Suprapubic skin (tissue), 4 donors: ENCODE measurements at regions not wholly inside any gene's neighbourhood (a gene's known extent, or its start where the extent isn't known, plus 50 kb on each side); places are given as distances from the start of the nearest gene placed in this dataset.

Source experiments
- DNase-seq, 2 donors: peaks; one replicate each; pipeline ENCODE4 v3.0.0-alpha.2; 2019; ENCODE audit warnings: low spot score in 2 of 2
- H3K27ac ChIP-seq: fragments of 200-600 bp; sonication (generic); one replicate; pipeline ENCODE4 v1.5.1; 2019
- H3K27me3 ChIP-seq: fragments of 200-600 bp; sonication (generic); one replicate; pipeline ENCODE4 v1.5.1; 2019
- H3K36me3 ChIP-seq: fragments of 200-600 bp; sonication (generic); one replicate; pipeline ENCODE4 v1.5.1; 2019
- H3K4me1 ChIP-seq: fragments of 200-600 bp; sonication (generic); one replicate; pipeline ENCODE4 v1.5.1; 2019
- H3K4me3 ChIP-seq: fragments of 200-600 bp; sonication (generic); one replicate; pipeline ENCODE4 v1.5.1; 2019; ENCODE audit warnings: mild to moderate bottlenecking
- H3K9me3 ChIP-seq: fragments of 200-600 bp; sonication (generic); one replicate; pipeline ENCODE4 v1.5.1; 2019
- EP300 ChIP-seq: sonication (generic); formaldehyde crosslinking; IDR thresholded peaks from one replicate; pipeline ENCODE4 v1.6.1; 2017; ENCODE audit warnings: antibody characterized with exemption
- POLR2A ChIP-seq, 2 donors: fragments of 450-650 bp; IDR thresholded peaks; one replicate each; pipeline ENCODE4 v1.6.1; 2017; ENCODE audit warnings: antibody characterized with exemption in 2 of 2, mild to moderate bottlenecking in 2 of 2, moderate library complexity in 2 of 2
- POLR2AphosphoS5 ChIP-seq, 3 donors: sonication (generic); formaldehyde crosslinking; IDR thresholded peaks; one replicate each; pipeline ENCODE4 v1.6.1; 2017; ENCODE audit warnings: antibody characterized with exemption in 3 of 3
- WGBS: methylation state at CpG from one replicate; pipeline ENCODE4 v1.1.5; 2018; 5-methylcytosine and 5-hydroxymethylcytosine counted together
- TF ChIP-seq, protein P1 (sequence below), 2 donors: fragments of 200-600 bp in 1 of 2; fragments of 450-650 bp in 1 of 2; sonication (generic) in 1 of 2; IDR thresholded peaks; one replicate each; pipeline ENCODE4 v1.5.1; 2016 to 2019; ENCODE audit warnings: antibody characterized with exemption in 2 of 2, mild to moderate bottlenecking in 1 of 2, moderate library complexity in 1 of 2

DNA sequence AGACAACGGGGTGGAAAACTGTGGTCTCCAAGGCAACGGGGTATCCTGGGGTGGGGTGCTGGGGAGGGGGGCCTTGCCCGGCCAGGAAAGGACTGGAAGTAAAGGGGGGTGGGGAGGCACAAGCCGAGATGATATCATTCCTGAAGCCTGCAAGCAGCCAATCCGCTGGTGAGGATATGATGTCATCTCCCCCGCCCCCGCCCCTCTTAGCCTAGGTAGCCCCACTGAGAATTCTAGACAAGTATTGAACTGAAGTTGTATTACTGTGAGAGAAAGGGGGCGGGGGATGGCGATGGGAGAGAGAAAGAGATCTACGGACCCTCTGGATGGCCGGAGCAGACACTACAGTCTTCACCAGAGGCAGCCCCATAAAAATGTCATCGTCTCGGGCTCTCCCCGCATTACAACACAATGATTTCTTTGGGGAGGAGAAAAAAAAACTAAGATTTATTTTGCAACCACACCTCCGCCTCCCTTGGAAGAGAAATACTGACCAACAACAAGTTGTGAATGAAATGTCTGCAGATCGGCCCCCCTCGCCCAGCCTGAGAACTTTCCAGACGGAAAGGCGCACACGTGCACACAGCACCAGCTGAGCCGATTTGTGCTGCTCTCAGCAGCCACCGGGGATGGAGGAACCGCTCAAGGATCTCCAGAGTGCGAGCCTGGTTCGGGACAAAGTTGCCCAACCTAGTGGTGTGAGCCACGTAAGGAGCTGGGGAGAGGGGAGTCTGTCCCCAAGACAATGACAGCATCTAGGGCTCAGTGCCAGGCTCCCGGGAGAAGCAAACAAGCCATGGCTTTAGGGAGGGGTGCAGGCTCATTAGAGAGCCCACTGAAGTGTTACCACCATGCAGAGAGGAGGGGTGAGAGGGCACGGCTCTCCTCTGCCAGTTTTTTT is 222.1 kb downstream of the SOX9 start:
- no peak for DNase-seq
- 69% methylated on average over 28 of the region's 28 CpGs for WGBS
- Histone ChIP-seq H3K9me3 (no peaks in the 10 kb centered on the region), H3K27me3 (peaks cover 34% of the 10 kb centered on the region), H3K4me1 (peaks cover 12% of the 10 kb centered on the region), H3K36me3 (no peaks in the 10 kb centered on the region), H3K4me3 (no peak overlapping the region), H3K27ac (no peak overlapping the region)
- no peak for TF ChIP-seq EP300
- no peak for TF ChIP-seq POLR2AphosphoS5 (IDR thresholded peaks at IDR 0.05)
- no peak for TF ChIP-seq POLR2A (IDR thresholded peaks at IDR 0.05)

DNA sequence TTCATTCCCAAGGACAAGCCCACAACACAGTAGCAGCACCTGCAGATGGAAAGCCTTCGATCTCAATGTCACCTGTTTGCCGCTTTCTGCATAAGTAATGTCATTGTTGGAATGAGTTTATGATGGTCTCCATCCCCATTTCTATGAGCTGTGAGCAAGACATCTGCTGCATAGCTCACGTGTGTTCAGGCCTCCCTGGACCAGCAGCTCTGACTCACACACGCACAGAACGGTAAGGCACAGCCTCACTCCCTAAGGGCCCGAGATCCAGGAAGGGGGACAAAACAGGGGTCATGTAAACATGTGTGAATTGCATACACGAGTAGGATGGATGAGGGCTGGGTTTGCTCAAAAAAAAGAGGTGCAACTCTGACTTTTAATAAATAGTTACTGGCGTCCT is 223.1 kb downstream of the SOX9 start:
- DNase-seq = no peak
- Histone ChIP-seq H3K4me3 (no peak overlapping the region), H3K9me3 (no peaks in the 10 kb centered on the region), H3K27me3 (peaks cover 26% of the 10 kb centered on the region), H3K36me3 (no peaks in the 10 kb centered on the region), H3K27ac (no peak overlapping the region), H3K4me1 (peaks cover 2% of the 10 kb centered on the region)
- 80% methylated on average over 8 of the region's 8 CpGs for WGBS
- no peak for TF ChIP-seq EP300
- no peak for TF ChIP-seq POLR2AphosphoS5 (IDR thresholded peaks at IDR 0.05)
- TF ChIP-seq POLR2A (IDR thresholded peaks at IDR 0.05) = no peak
- TF ChIP-seq, protein P1, sequence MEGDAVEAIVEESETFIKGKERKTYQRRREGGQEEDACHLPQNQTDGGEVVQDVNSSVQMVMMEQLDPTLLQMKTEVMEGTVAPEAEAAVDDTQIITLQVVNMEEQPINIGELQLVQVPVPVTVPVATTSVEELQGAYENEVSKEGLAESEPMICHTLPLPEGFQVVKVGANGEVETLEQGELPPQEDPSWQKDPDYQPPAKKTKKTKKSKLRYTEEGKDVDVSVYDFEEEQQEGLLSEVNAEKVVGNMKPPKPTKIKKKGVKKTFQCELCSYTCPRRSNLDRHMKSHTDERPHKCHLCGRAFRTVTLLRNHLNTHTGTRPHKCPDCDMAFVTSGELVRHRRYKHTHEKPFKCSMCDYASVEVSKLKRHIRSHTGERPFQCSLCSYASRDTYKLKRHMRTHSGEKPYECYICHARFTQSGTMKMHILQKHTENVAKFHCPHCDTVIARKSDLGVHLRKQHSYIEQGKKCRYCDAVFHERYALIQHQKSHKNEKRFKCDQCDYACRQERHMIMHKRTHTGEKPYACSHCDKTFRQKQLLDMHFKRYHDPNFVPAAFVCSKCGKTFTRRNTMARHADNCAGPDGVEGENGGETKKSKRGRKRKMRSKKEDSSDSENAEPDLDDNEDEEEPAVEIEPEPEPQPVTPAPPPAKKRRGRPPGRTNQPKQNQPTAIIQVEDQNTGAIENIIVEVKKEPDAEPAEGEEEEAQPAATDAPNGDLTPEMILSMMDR (IDR thresholded peaks at IDR 0.05) = no peak

DNA sequence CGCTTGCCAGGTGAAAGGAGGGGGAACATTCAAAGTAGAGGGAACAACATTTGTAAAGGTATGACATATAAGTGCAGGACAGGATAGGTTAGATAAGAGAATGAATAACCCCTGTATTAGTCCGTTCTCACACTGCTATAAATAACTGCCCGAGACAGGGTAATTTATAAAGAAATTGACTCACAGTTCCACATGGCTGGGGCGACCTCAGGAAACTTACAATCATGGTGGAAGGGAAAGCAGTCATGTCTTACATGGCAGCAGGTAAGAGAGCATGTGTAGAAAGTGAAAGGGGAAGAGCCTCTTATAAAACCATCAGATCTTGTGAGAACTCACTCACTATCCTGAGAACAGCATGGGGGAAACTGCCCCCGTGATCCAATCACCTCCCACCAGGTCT is 223.8 kb downstream of the SOX9 start:
- Histone ChIP-seq H3K36me3 (no peaks in the 10 kb centered on the region), H3K27ac (no peak overlapping the region), H3K27me3 (peaks cover 26% of the 10 kb centered on the region), H3K4me3 (no peak overlapping the region), H3K9me3 (no peaks in the 10 kb centered on the region), H3K4me1 (peaks cover 2% of the 10 kb centered on the region)
- DNase-seq = no peak
- WGBS = 83% methylated on average over 5 of the region's 5 CpGs
- TF ChIP-seq POLR2AphosphoS5 (IDR thresholded peaks at IDR 0.05) (no peak), POLR2A (IDR thresholded peaks at IDR 0.05) (no peak), EP300 (no peak)
- TF ChIP-seq, protein P1 (IDR thresholded peaks at IDR 0.05) = no peak

DNA sequence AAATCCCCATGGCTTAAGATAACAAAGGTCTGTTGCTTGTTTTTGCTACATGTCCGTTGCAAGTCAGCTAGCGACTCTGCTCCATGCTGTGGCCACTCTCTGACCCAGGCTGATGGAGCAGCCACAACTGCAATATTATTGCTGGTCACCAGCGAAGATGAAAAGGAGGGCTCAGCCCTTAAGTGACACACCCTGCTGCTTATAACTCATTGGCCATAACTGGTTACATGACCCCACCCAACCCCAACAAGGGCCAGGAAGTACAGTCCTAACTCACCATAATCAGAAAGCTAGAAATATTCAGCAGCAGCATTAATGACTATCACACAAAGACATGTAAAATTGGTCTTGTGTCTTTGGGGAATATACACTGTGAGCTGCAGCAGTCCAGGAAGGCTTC is 224.3 kb downstream of the SOX9 start:
- DNase-seq = no peak
- H3K4me1 ChIP-seq = peaks cover 2% of the 10 kb centered on the region
- H3K36me3 ChIP-seq = no peaks in the 10 kb centered on the region
- H3K27me3 ChIP-seq = peaks cover 26% of the 10 kb centered on the region
- no peak for TF ChIP-seq POLR2A (IDR thresholded peaks at IDR 0.05)
- TF ChIP-seq, protein P1 (IDR thresholded peaks at IDR 0.05) = no peak
- no peak for TF ChIP-seq EP300
- TF ChIP-seq POLR2AphosphoS5 (IDR thresholded peaks at IDR 0.05) = no peak
- no peak overlapping the region for H3K4me3 ChIP-seq
- no peak overlapping the region for H3K27ac ChIP-seq
- WGBS = 91% methylated on average over 3 of the region's 3 CpGs
- no peaks in the 10 kb centered on the region for H3K9me3 ChIP-seq

DNA sequence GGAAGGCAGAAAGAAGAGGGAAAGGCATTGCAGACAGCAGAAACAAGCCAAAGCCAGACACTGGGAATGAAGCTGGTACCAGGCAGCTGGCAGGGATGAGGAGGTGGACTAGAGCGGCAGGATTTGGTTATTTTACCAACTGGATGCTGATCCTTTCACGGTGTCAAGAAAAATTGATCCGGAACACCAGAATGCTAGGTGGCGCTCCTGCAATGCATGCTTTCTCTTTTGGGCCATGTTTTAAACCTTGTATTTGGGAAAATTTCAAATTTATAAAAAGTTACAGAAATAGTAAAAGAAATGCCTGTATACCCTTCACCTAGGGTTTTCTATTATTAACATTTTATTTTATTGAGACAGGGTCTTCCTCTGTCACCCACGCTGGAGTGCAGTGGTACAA is 224.7 kb downstream of the SOX9 start:
- 92% methylated on average over 5 of the region's 5 CpGs for WGBS
- H3K9me3 ChIP-seq = no peaks in the 10 kb centered on the region
- H3K27ac ChIP-seq = no peak overlapping the region
- no peak overlapping the region for H3K4me3 ChIP-seq
- H3K27me3 ChIP-seq = peaks cover 22% of the 10 kb centered on the region
- H3K36me3 ChIP-seq = no peaks in the 10 kb centered on the region
- H3K4me1 ChIP-seq = peaks cover 2% of the 10 kb centered on the region
- TF ChIP-seq, protein P1 (IDR thresholded peaks at IDR 0.05) = no peak
- no peak for DNase-seq
